Gastroesophageal sphincter (tissue), 4 donors: ENCODE measurements at regions not wholly inside any gene's neighbourhood (a gene's known extent, or its start where the extent isn't known, plus 50 kb on each side); places are given as distances from the start of the nearest gene placed in this dataset.
"Not testable (repeated sequence)": the region's sequence is repeated elsewhere in the genome, so short reads cannot be mapped to it uniquely, and the experiment has no call there.

ENCODE experiments used
- ATAC-seq: fragments of 150-250 bp; one replicate; pipeline ENCODE4 v1.9.1; 2016; ENCODE audit warnings: mild to moderate bottlenecking, moderate library complexity
- H3K27ac ChIP-seq, 4 donors: fragments of 200-600 bp; sonication (generic) in 3 of 4; 1 replicate in 3 of 4; 2 replicates in 1 of 4; pipeline ENCODE4 v1.5.1; 2016 to 2019
- H3K27me3 ChIP-seq: fragments of 200-600 bp; sonication (generic); one replicate; pipeline ENCODE4 v1.5.1; 2019
- H3K36me3 ChIP-seq, 2 donors: fragments of 200-600 bp; sonication (generic); one replicate each; pipeline ENCODE4 v1.5.1; 2019; ENCODE audit warnings: control low read depth in 1 of 2
- H3K4me1 ChIP-seq, 3 donors: fragments of 200-600 bp; sonication (generic); 1 replicate in 2 of 3; 2 replicates in 1 of 3; pipeline ENCODE4 v1.5.1; 2016 to 2019; ENCODE audit warnings: control low read depth in 2 of 3
- H3K4me3 ChIP-seq, 2 donors: fragments of 200-600 bp; sonication (generic); one replicate each; pipeline ENCODE4 v1.5.1; 2019; ENCODE audit warnings: mild to moderate bottlenecking in 1 of 2, moderate library complexity in 1 of 2
- H3K9me3 ChIP-seq, 3 donors: fragments of 200-600 bp; sonication (generic); one replicate each; pipeline ENCODE4 v1.5.1; 2017 to 2019; ENCODE audit warnings: control low read depth in 2 of 3
- CTCF ChIP-seq, 4 experiments: fragments of 200-600 bp in 2 of 4; fragments of 450-650 bp in 2 of 4; sonication (generic) in 1 of 4; IDR thresholded peaks; one replicate each; pipeline ENCODE4 v1.5.1; 2017 to 2019; ENCODE audit warnings: antibody characterized with exemption in 4 of 4, mild to moderate bottlenecking in 2 of 4, moderate library complexity in 2 of 4
- EP300 ChIP-seq: sonication (generic); formaldehyde crosslinking; IDR thresholded peaks from one replicate; pipeline ENCODE4 v1.6.1; 2017; ENCODE audit warnings: antibody characterized with exemption, mild to moderate bottlenecking
- POLR2A ChIP-seq, 2 donors: fragments of 450-650 bp; IDR thresholded peaks; one replicate each; pipeline ENCODE4 v1.6.1; 2017; ENCODE audit warnings: antibody characterized with exemption in 2 of 2, mild to moderate bottlenecking in 2 of 2, moderate library complexity in 1 of 2
- POLR2AphosphoS5 ChIP-seq: sonication (generic); formaldehyde crosslinking; IDR thresholded peaks from one replicate; pipeline ENCODE4 v1.6.1; 2017; ENCODE audit warnings: antibody characterized with exemption
- WGBS, 2 donors: methylation state at CpG; one replicate each; pipeline ENCODE4 v1.1.5; 2018; ENCODE audit warnings: low coverage in 1 of 2; 5-methylcytosine and 5-hydroxymethylcytosine counted together

- Histone ChIP-seq H3K27ac (no peak overlapping the region), H3K4me3 (no peak overlapping the region), H3K36me3 (no peaks in the 10 kb centered on the region), H3K9me3 (no peaks in the 10 kb centered on the region), H3K4me1 (no peaks in the 10 kb centered on the region), H3K27me3 (no peaks in the 10 kb centered on the region)
- TF ChIP-seq CTCF (IDR thresholded peaks at IDR 0.05): no peak
- no peak for TF ChIP-seq EP300
- 59 to 65% methylated on average over 3 of the region's 3 CpGs for WGBS, 2 donors
- ATAC-seq: no peak
Measured at GRCh38 chr5:28398185-28398584, 1359.8 kb upstream of the CDH9 start.

GRCh38 chr5:28397502-28397941, 1359.1 kb upstream of the CDH9 start:
- ATAC-seq: no peak
- no peaks in the 10 kb centered on the region for H3K4me1 ChIP-seq
- no peak overlapping the region for H3K4me3 ChIP-seq
- H3K9me3 ChIP-seq: no peaks in the 10 kb centered on the region
- WGBS, 2 donors: 10 to 20% methylated on average over 4 of the region's 4 CpGs
- no peaks in the 10 kb centered on the region for H3K36me3 ChIP-seq
- H3K27me3 ChIP-seq: no peaks in the 10 kb centered on the region
- TF ChIP-seq POLR2A (IDR thresholded peaks at IDR 0.05) (no peak), EP300 (no peak), POLR2AphosphoS5 (no peak), CTCF (IDR thresholded peaks at IDR 0.05) (no peak)
- H3K27ac ChIP-seq: no peak overlapping the region

- H3K9me3 ChIP-seq: no peaks in the 10 kb centered on the region
- whole genome bisulfite sequencing, 2 donors: 61 to 83% methylated on average over 1 of the region's 1 CpG
- TF ChIP-seq CTCF (IDR thresholded peaks at IDR 0.05) (no peak), POLR2A (IDR thresholded peaks at IDR 0.05) (no peak), POLR2AphosphoS5 (no peak), EP300 (no peak)
- H3K36me3 ChIP-seq: no peaks in the 10 kb centered on the region
- no peaks in the 10 kb centered on the region for H3K27me3 ChIP-seq
- H3K4me1 ChIP-seq: no peaks in the 10 kb centered on the region
- no peak overlapping the region for H3K4me3 ChIP-seq
- no peak for ATAC-seq
- H3K27ac ChIP-seq: no peak overlapping the region
Measured at GRCh38 chr5:28391277-28391676, 1352.9 kb upstream of the CDH9 start.

GRCh38 chr5:28390341-28390740, 1352.0 kb upstream of the CDH9 start:
- 30 to 40% methylated on average over 1 of the region's 1 CpG for WGBS, 2 donors
- no peak for TF ChIP-seq CTCF (IDR thresholded peaks at IDR 0.05)
- TF ChIP-seq EP300: no peak
- no peak for TF ChIP-seq POLR2A (IDR thresholded peaks at IDR 0.05)
- TF ChIP-seq POLR2AphosphoS5: no peak
- no peak for ATAC-seq
- Histone ChIP-seq H3K36me3 (no peaks in the 10 kb centered on the region), H3K4me1 (no peaks in the 10 kb centered on the region), H3K4me3 (no peak overlapping the region), H3K9me3 (no peaks in the 10 kb centered on the region), H3K27me3 (no peaks in the 10 kb centered on the region), H3K27ac (no peak overlapping the region)

GRCh38 chr5:28389727-28390126, 1351.3 kb upstream of the CDH9 start:
- H3K36me3 ChIP-seq, H3K27ac ChIP-seq, ATAC-seq, H3K4me3 ChIP-seq, H3K27me3 ChIP-seq, H3K9me3 ChIP-seq, H3K4me1 ChIP-seq: not testable (repeated sequence)
- 78 to 87% methylated on average over 1 to 3 of the region's 3 CpGs for WGBS, 2 donors

- no peaks in the 10 kb centered on the region for H3K4me1 ChIP-seq
- no peaks in the 10 kb centered on the region for H3K27me3 ChIP-seq
- H3K4me3 ChIP-seq: no peak overlapping the region
- no peak for TF ChIP-seq CTCF (IDR thresholded peaks at IDR 0.05)
- no peak for TF ChIP-seq POLR2A (IDR thresholded peaks at IDR 0.05)
- TF ChIP-seq POLR2AphosphoS5: no peak
- TF ChIP-seq EP300: no peak
- no peak for ATAC-seq
- H3K9me3 ChIP-seq: no peaks in the 10 kb centered on the region
- WGBS, 2 donors: 51 to 72% methylated on average over 2 of the region's 2 CpGs
- H3K36me3 ChIP-seq: no peaks in the 10 kb centered on the region
- no peak overlapping the region for H3K27ac ChIP-seq
Measured at GRCh38 chr5:28388428-28388827, 1350.0 kb upstream of the CDH9 start.
